ENCODE measurements at regions not wholly inside any gene's neighbourhood (a gene's known extent, or its start where the extent isn't known, plus 50 kb on each side); places are given as distances from the start of the nearest gene placed in this dataset.

- 27 to 32% methylated on average over 9 of the region's 9 CpGs for WGBS, 2 experiments (ENCODE audit: low coverage in 1 of 2, low lambda C conversion rate in 2 of 2, missing lambda C conversion rate in 2 of 2)
- Histone ChIP-seq H3K9me2 (ENCODE audit: insufficient read depth) (no peaks in the 10 kb centered on the region), H3F3A (ENCODE audit: insufficient read depth) (no peaks in the 10 kb centered on the region), H4K20me1 (ENCODE audit: insufficient read depth) (no peaks in the 10 kb centered on the region), H3K4me2 (ENCODE audit: unreplicated experiment) (no peak overlapping the region), H3K36me3 (ENCODE audit: low read depth) (no peaks in the 10 kb centered on the region), H3K79me2 (ENCODE audit: insufficient read depth) (no peaks in the 10 kb centered on the region), H3K4me3 (no peak overlapping the region), H3K4me1 (ENCODE audit: insufficient read depth) (no peaks in the 10 kb centered on the region), H3K9ac (no peak overlapping the region), H3K27ac (no peak overlapping the region), H3K27me3 (replicated peaks; ENCODE audit: insufficient read depth) (no peaks in the 10 kb centered on the region), H3K9me3 (ENCODE audit: low read depth) (no peaks in the 10 kb centered on the region), H2AFZ (no peak overlapping the region)
- in situ Hi-C loops (cut with MboI), result loop anchor here (10.0 kb wide), 1 partner anchor 549 kb away; no protein-coding TSS in a partner anchor
- TF ChIP-seq EZH2phosphoT487 (IDR thresholded peaks at IDR 0.05; ENCODE audit: insufficient read depth, low read depth) (no peak), EZH2 (IDR thresholded peaks at IDR 0.05; ENCODE audit: insufficient read depth, poor library complexity, severe bottlenecking) (no peak)
- DNase-seq, result peak; percentile 79
Measured at GRCh38 chr6:85323435-85324040, 126.3 kb upstream of the NT5E start.

GRCh38 chr6:85322446-85323105, 127.3 kb upstream of the NT5E start:
- no peaks in the 10 kb centered on the region for H3K9me3 ChIP-seq (ENCODE audit: low read depth)
- in situ Hi-C loops (cut with MboI), result loop anchor here (10.0 kb wide), 1 partner anchor 548 kb away; no protein-coding TSS in a partner anchor
- no peaks in the 10 kb centered on the region for H3K36me3 ChIP-seq (ENCODE audit: low read depth)
- TF ChIP-seq EZH2 (IDR thresholded peaks at IDR 0.05; ENCODE audit: insufficient read depth, poor library complexity, severe bottlenecking), result no peak
- no peak for TF ChIP-seq EZH2phosphoT487 (IDR thresholded peaks at IDR 0.05; ENCODE audit: insufficient read depth, low read depth)
- H3K4me1 ChIP-seq (ENCODE audit: insufficient read depth), result no peaks in the 10 kb centered on the region
- H3K79me2 ChIP-seq (ENCODE audit: insufficient read depth), result no peaks in the 10 kb centered on the region
- H3K4me3 ChIP-seq, result no peak overlapping the region
- DNase-seq, result no peak
- no peaks in the 10 kb centered on the region for H3K9me2 ChIP-seq (ENCODE audit: insufficient read depth)
- no peaks in the 10 kb centered on the region for H3K27me3 ChIP-seq (replicated peaks; ENCODE audit: insufficient read depth)
- H3K4me2 ChIP-seq (ENCODE audit: unreplicated experiment), result no peak overlapping the region
- 30 to 31% methylated on average over 2 of the region's 2 CpGs for WGBS, 2 experiments (ENCODE audit: low coverage in 1 of 2, low lambda C conversion rate in 2 of 2, missing lambda C conversion rate in 2 of 2)
- no peak overlapping the region for H3K27ac ChIP-seq
- no peak overlapping the region for H2AFZ ChIP-seq
- no peaks in the 10 kb centered on the region for H3F3A ChIP-seq (ENCODE audit: insufficient read depth)
- no peaks in the 10 kb centered on the region for H4K20me1 ChIP-seq (ENCODE audit: insufficient read depth)
- H3K9ac ChIP-seq, result no peak overlapping the region

- no peaks in the 10 kb centered on the region for H3K9me2 ChIP-seq (ENCODE audit: insufficient read depth)
- no peak overlapping the region for H3K9ac ChIP-seq
- in situ Hi-C loops (cut with MboI), result loop anchor here (10.0 kb wide), 1 partner anchor 547 kb away; no protein-coding TSS in a partner anchor
- no peak overlapping the region for H3K4me2 ChIP-seq (ENCODE audit: unreplicated experiment)
- DNase-seq, result no peak
- WGBS, 2 experiments (ENCODE audit: low coverage in 1 of 2, low lambda C conversion rate in 2 of 2, missing lambda C conversion rate in 2 of 2), result 89 to 94% methylated on average over 2 of the region's 2 CpGs
- H3K27ac ChIP-seq, result no peak overlapping the region
- no peaks in the 10 kb centered on the region for H4K20me1 ChIP-seq (ENCODE audit: insufficient read depth)
- H3K4me3 ChIP-seq, result no peak overlapping the region
- H3K4me1 ChIP-seq (ENCODE audit: insufficient read depth), result no peaks in the 10 kb centered on the region
- no peaks in the 10 kb centered on the region for H3K9me3 ChIP-seq (ENCODE audit: low read depth)
- no peak overlapping the region for H2AFZ ChIP-seq
- H3K79me2 ChIP-seq (ENCODE audit: insufficient read depth), result no peaks in the 10 kb centered on the region
- TF ChIP-seq EZH2phosphoT487 (IDR thresholded peaks at IDR 0.05; ENCODE audit: insufficient read depth, low read depth) (no peak), EZH2 (IDR thresholded peaks at IDR 0.05; ENCODE audit: insufficient read depth, poor library complexity, severe bottlenecking) (no peak)
- H3K27me3 ChIP-seq (replicated peaks; ENCODE audit: insufficient read depth), result no peaks in the 10 kb centered on the region
- H3K36me3 ChIP-seq (ENCODE audit: low read depth), result no peaks in the 10 kb centered on the region
- no peaks in the 10 kb centered on the region for H3F3A ChIP-seq (ENCODE audit: insufficient read depth)
Measured at GRCh38 chr6:85321906-85322305, 128.0 kb upstream of the NT5E start.

GRCh38 chr6:85314586-85314985, 135.3 kb upstream of the NT5E start:
- in situ Hi-C loops (cut with MboI), result no loop called here
- H3K9me2 ChIP-seq (ENCODE audit: insufficient read depth), result no peaks in the 10 kb centered on the region
- 52 to 64% methylated on average over 7 of the region's 7 CpGs for WGBS, 2 experiments (ENCODE audit: low coverage in 1 of 2, low lambda C conversion rate in 2 of 2, missing lambda C conversion rate in 2 of 2)

More at GRCh38 chr6:85314586-85314985, 135.3 kb upstream of the NT5E start:
- Histone ChIP-seq H2AFZ (no peak overlapping the region), H3K36me3 (ENCODE audit: low read depth) (no peaks in the 10 kb centered on the region), H4K20me1 (ENCODE audit: insufficient read depth) (no peaks in the 10 kb centered on the region), H3K9me3 (ENCODE audit: low read depth) (no peaks in the 10 kb centered on the region), H3K4me2 (ENCODE audit: unreplicated experiment) (no peak overlapping the region), H3F3A (ENCODE audit: insufficient read depth) (no peaks in the 10 kb centered on the region), H3K27me3 (replicated peaks; ENCODE audit: insufficient read depth) (no peaks in the 10 kb centered on the region), H3K4me3 (no peak overlapping the region), H3K4me1 (ENCODE audit: insufficient read depth) (no peaks in the 10 kb centered on the region), H3K27ac (no peak overlapping the region), H3K9ac (no peak overlapping the region), H3K79me2 (ENCODE audit: insufficient read depth) (no peaks in the 10 kb centered on the region)
- no peak for DNase-seq
- TF ChIP-seq EZH2 (IDR thresholded peaks at IDR 0.05; ENCODE audit: insufficient read depth, poor library complexity, severe bottlenecking) (no peak), EZH2phosphoT487 (IDR thresholded peaks at IDR 0.05; ENCODE audit: insufficient read depth, low read depth) (no peak)
